ENCODE measurements at regions not wholly inside any gene's neighbourhood (a gene's known extent, or its start where the extent isn't known, plus 50 kb on each side); places are given as distances from the start of the nearest gene placed in this dataset.

GRCh38 chr10:62541811-62542210 lies 167.6 kb downstream of the ZNF365 start:
- no peak overlapping the region for H3K4me3 ChIP-seq (ENCODE audit: insufficient read depth, low read depth, low read length, poor library complexity, severe bottlenecking)
- no peaks in the 10 kb centered on the region for H3K36me3 ChIP-seq (ENCODE audit: control insufficient read depth, insufficient read depth, low read length)
- H3K27ac ChIP-seq (ENCODE audit: insufficient read depth, low read length, poor library complexity, severe bottlenecking), result no peak overlapping the region
- H3K4me1 ChIP-seq (ENCODE audit: control insufficient read depth, insufficient read depth, low read length, poor library complexity, severe bottlenecking), result no peaks in the 10 kb centered on the region
- H3K27me3 ChIP-seq (replicated peaks; ENCODE audit: control insufficient read depth, insufficient read depth, low read length, poor library complexity, severe bottlenecking), result no peaks in the 10 kb centered on the region
- no peak for DNase-seq
- no peaks in the 10 kb centered on the region for H3K9me3 ChIP-seq (ENCODE audit: control insufficient read depth, low read length)

DNA sequence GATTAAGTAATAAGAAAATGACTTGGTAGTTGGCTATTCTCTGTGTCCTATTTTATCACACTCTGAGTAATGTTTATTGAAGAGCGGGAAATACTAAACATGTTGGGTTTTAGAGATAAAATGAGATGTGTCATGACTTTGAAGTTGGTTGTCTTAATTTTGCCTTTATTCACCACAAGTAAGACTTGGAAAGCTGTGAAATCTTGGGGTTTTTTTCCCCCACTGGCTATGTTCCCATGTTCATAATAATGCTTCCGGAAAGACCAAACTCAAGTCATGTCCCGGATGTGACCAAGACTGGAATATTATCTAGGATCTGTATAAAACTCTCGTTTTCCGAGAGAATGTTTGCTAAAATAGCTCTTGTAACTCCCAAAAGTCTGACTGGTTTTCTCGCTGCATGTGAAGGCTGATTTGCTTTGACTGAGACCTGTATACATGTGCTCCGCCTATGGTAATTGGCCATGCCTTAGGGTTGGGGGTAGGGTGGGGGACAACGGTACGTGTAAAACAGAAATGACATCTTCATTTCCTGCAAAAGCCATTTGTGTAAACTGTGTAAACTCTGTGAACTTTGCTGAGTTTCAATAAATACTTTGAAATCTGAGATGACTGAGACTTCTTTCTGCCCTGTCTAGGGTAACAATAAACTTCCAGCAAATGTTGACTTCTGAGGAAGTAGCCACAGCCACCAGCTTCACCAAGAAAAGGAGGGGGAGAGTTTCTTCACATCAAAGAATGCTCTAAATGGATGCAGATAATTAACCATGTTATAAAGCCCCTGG lies 169.6 kb downstream of the ZNF365 start:
- no peak for DNase-seq
- Histone ChIP-seq H3K27ac (ENCODE audit: insufficient read depth, low read length, poor library complexity, severe bottlenecking) (no peak overlapping the region), H3K4me3 (ENCODE audit: insufficient read depth, low read depth, low read length, poor library complexity, severe bottlenecking) (no peak overlapping the region), H3K4me1 (ENCODE audit: control insufficient read depth, insufficient read depth, low read length, poor library complexity, severe bottlenecking) (no peaks in the 10 kb centered on the region), H3K27me3 (replicated peaks; ENCODE audit: control insufficient read depth, insufficient read depth, low read length, poor library complexity, severe bottlenecking) (no peaks in the 10 kb centered on the region), H3K9me3 (ENCODE audit: control insufficient read depth, low read length) (no peaks in the 10 kb centered on the region), H3K36me3 (ENCODE audit: control insufficient read depth, insufficient read depth, low read length) (no peaks in the 10 kb centered on the region)

DNA sequence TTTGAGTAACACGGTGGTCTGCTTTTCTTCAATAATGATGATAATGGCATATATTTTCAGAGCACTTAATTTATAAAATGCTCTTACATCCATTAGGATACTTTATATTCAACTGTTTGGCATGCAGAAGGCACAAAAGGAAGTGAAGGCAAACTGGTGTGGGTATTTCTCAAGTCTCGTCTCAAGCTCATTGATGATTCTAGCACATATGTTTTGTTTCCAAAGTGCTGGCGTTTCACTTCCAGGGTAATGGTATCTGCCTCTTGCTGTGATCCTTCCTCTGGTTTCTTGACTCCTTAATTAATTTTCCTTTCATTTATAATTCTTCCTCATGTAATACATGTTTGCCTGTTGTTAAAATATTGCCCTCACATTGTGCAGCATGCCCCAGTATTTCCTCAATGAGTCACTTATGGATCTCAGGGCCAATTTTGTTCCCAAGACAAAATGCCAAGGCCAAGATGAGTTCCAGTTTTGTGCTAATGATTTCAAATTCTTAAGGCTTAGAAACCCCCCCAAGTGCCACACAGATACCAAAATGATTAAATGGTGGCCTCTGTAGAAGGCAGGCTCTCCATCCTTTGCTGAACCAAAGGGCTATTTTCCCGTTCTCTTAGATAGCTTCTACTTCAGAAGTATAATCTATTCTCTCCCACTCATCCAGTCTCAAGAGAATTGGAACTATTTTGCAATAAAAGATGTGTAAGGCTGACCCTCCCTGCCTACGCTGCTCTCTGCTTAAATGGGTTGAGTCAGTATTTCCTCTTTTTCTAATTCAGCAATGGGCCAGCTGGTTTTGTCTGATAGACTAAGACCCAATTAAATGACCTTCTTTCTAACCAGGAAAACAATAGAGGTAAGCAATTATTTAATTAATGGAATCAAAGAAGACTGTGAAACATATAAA lies 171.2 kb downstream of the ZNF365 start:
- no peak overlapping the region for H3K27ac ChIP-seq (ENCODE audit: insufficient read depth, low read length, poor library complexity, severe bottlenecking)
- no peak for DNase-seq
- no peak overlapping the region for H3K4me3 ChIP-seq (ENCODE audit: insufficient read depth, low read depth, low read length, poor library complexity, severe bottlenecking)
- no peaks in the 10 kb centered on the region for H3K36me3 ChIP-seq (ENCODE audit: control insufficient read depth, insufficient read depth, low read length)
- no peaks in the 10 kb centered on the region for H3K9me3 ChIP-seq (ENCODE audit: control insufficient read depth, low read length)
- H3K27me3 ChIP-seq (replicated peaks; ENCODE audit: control insufficient read depth, insufficient read depth, low read length, poor library complexity, severe bottlenecking), result no peaks in the 10 kb centered on the region
- no peaks in the 10 kb centered on the region for H3K4me1 ChIP-seq (ENCODE audit: control insufficient read depth, insufficient read depth, low read length, poor library complexity, severe bottlenecking)

DNA sequence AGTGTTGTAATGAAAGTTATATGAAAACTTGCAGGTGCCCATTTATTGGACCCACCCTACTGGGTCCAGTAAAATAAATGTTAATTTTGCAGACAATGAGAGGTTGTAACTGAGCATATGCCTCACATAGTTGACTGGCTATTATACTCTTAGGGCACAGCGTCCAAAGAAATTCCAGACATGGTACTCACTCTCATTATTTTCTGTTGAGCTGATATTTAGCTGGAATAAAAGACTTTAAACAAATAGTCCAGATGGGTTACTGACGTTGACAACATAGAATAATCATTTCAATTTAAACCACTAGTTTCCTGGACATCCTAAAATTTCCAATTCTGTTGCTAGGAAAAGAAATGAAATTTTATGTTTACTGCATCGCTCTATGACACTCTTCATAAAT lies 174.5 kb downstream of the ZNF365 start:
- H3K4me1 ChIP-seq (ENCODE audit: control insufficient read depth, insufficient read depth, low read length, poor library complexity, severe bottlenecking), result no peaks in the 10 kb centered on the region
- H3K4me3 ChIP-seq (ENCODE audit: insufficient read depth, low read depth, low read length, poor library complexity, severe bottlenecking), result no peak overlapping the region
- DNase-seq, result no peak
- no peaks in the 10 kb centered on the region for H3K9me3 ChIP-seq (ENCODE audit: control insufficient read depth, low read length)
- H3K36me3 ChIP-seq (ENCODE audit: control insufficient read depth, insufficient read depth, low read length), result no peaks in the 10 kb centered on the region
- no peaks in the 10 kb centered on the region for H3K27me3 ChIP-seq (replicated peaks; ENCODE audit: control insufficient read depth, insufficient read depth, low read length, poor library complexity, severe bottlenecking)
- no peak overlapping the region for H3K27ac ChIP-seq (ENCODE audit: insufficient read depth, low read length, poor library complexity, severe bottlenecking)

DNA sequence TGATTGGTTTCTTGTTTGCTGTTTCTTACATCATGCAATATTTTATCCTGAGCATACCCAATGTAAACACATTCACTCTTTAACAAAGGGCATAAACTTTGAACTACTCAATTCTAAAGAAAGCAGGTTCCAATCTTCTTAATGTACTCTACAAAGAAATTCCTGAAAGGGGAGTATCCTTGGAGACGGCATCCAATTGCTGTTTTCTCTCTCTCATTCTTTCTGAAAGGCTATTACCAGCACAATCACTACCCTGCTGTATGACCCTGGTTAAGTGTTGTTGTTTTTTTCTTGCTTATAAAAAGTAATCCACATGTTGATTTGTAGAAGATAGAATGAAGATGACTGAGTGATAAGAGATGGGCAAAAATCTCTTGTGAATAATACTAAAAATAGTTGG lies 176.0 kb downstream of the ZNF365 start:
- no peaks in the 10 kb centered on the region for H3K4me1 ChIP-seq (ENCODE audit: control insufficient read depth, insufficient read depth, low read length, poor library complexity, severe bottlenecking)
- no peak overlapping the region for H3K27ac ChIP-seq (ENCODE audit: insufficient read depth, low read length, poor library complexity, severe bottlenecking)
- no peaks in the 10 kb centered on the region for H3K9me3 ChIP-seq (ENCODE audit: control insufficient read depth, low read length)
- H3K27me3 ChIP-seq (replicated peaks; ENCODE audit: control insufficient read depth, insufficient read depth, low read length, poor library complexity, severe bottlenecking), result no peaks in the 10 kb centered on the region
- no peaks in the 10 kb centered on the region for H3K36me3 ChIP-seq (ENCODE audit: control insufficient read depth, insufficient read depth, low read length)
- no peak overlapping the region for H3K4me3 ChIP-seq (ENCODE audit: insufficient read depth, low read depth, low read length, poor library complexity, severe bottlenecking)
- no peak for DNase-seq

GRCh38 chr10:62554632-62555199 lies 180.5 kb downstream of the ZNF365 start:
- Histone ChIP-seq H3K4me3 (ENCODE audit: insufficient read depth, low read depth, low read length, poor library complexity, severe bottlenecking) (no peak overlapping the region), H3K36me3 (ENCODE audit: control insufficient read depth, insufficient read depth, low read length) (no peaks in the 10 kb centered on the region), H3K27me3 (replicated peaks; ENCODE audit: control insufficient read depth, insufficient read depth, low read length, poor library complexity, severe bottlenecking) (no peaks in the 10 kb centered on the region), H3K9me3 (ENCODE audit: control insufficient read depth, low read length) (no peaks in the 10 kb centered on the region), H3K27ac (ENCODE audit: insufficient read depth, low read length, poor library complexity, severe bottlenecking) (no peak overlapping the region), H3K4me1 (ENCODE audit: control insufficient read depth, insufficient read depth, low read length, poor library complexity, severe bottlenecking) (no peaks in the 10 kb centered on the region)
- no peak for DNase-seq

- no peak for DNase-seq
- H3K9me3 ChIP-seq (ENCODE audit: control insufficient read depth, low read length), result no peaks in the 10 kb centered on the region
- H3K36me3 ChIP-seq (ENCODE audit: control insufficient read depth, insufficient read depth, low read length), result no peaks in the 10 kb centered on the region
- no peaks in the 10 kb centered on the region for H3K4me1 ChIP-seq (ENCODE audit: control insufficient read depth, insufficient read depth, low read length, poor library complexity, severe bottlenecking)
- no peaks in the 10 kb centered on the region for H3K27me3 ChIP-seq (replicated peaks; ENCODE audit: control insufficient read depth, insufficient read depth, low read length, poor library complexity, severe bottlenecking)
- no peak overlapping the region for H3K27ac ChIP-seq (ENCODE audit: insufficient read depth, low read length, poor library complexity, severe bottlenecking)
- no peak overlapping the region for H3K4me3 ChIP-seq (ENCODE audit: insufficient read depth, low read depth, low read length, poor library complexity, severe bottlenecking)
These were observed 185.5 kb downstream of the ZNF365 start for GRCh38 chr10:62559481-62560200.

- H3K27ac ChIP-seq (ENCODE audit: insufficient read depth, low read length, poor library complexity, severe bottlenecking), result no peak overlapping the region
- no peak for DNase-seq
These were observed 186.1 kb downstream of the ZNF365 start for GRCh38 chr10:62560201-62560819.

DNA sequence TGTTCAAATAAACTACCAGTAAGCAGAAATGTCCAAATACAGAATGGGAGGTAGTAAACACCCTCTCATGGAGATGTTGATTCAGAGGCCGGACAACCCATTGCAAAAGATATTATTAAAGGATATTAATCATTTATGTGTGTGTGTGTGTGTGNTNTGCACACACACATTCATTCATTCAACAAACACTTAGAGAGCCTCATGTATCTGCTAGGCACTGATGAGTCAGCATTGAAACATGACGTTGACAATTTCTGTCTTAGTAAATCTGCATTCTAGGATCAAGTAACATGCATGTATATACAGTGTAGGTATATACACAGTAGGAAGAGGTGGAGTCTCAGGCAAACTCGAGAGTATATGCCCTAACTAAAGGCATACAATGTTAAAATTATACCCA lies 187.0 kb downstream of the ZNF365 start:
- H3K9me3 ChIP-seq (ENCODE audit: control insufficient read depth, low read length), result no peaks in the 10 kb centered on the region
- no peaks in the 10 kb centered on the region for H3K36me3 ChIP-seq (ENCODE audit: control insufficient read depth, insufficient read depth, low read length)
- H3K4me3 ChIP-seq (ENCODE audit: insufficient read depth, low read depth, low read length, poor library complexity, severe bottlenecking), result no peak overlapping the region

More at GRCh38 chr10:62560201-62560819, 186.1 kb downstream of the ZNF365 start:
- Histone ChIP-seq H3K27me3 (replicated peaks; ENCODE audit: control insufficient read depth, insufficient read depth, low read length, poor library complexity, severe bottlenecking) (no peaks in the 10 kb centered on the region), H3K4me1 (ENCODE audit: control insufficient read depth, insufficient read depth, low read length, poor library complexity, severe bottlenecking) (no peaks in the 10 kb centered on the region), H3K4me3 (ENCODE audit: insufficient read depth, low read depth, low read length, poor library complexity, severe bottlenecking) (no peak overlapping the region), H3K9me3 (ENCODE audit: control insufficient read depth, low read length) (no peaks in the 10 kb centered on the region), H3K36me3 (ENCODE audit: control insufficient read depth, insufficient read depth, low read length) (no peaks in the 10 kb centered on the region)

More for the DNA sequence above, 187.0 kb downstream of the ZNF365 start:
- no peaks in the 10 kb centered on the region for H3K4me1 ChIP-seq (ENCODE audit: control insufficient read depth, insufficient read depth, low read length, poor library complexity, severe bottlenecking)
- no peak for DNase-seq
- no peaks in the 10 kb centered on the region for H3K27me3 ChIP-seq (replicated peaks; ENCODE audit: control insufficient read depth, insufficient read depth, low read length, poor library complexity, severe bottlenecking)
- H3K27ac ChIP-seq (ENCODE audit: insufficient read depth, low read length, poor library complexity, severe bottlenecking), result no peak overlapping the region
